ENCODE measurements at regions not wholly inside any gene's neighbourhood (a gene's known extent, or its start where the extent isn't known, plus 50 kb on each side); places are given as distances from the start of the nearest gene placed in this dataset.

GRCh38 chr10:128712661-128713400 is 586.6 kb upstream of the MKI67 start:
- no peak for DNase-seq (ENCODE audit: low spot score)

- DNase-seq (ENCODE audit: low spot score): no peak
Measured at GRCh38 chr10:128713471-128713870, 587.2 kb upstream of the MKI67 start.

GRCh38 chr10:128713874-128714570 is 587.8 kb upstream of the MKI67 start:
- no peak for DNase-seq (ENCODE audit: low spot score)

- no peak for DNase-seq (ENCODE audit: low spot score)
Measured at GRCh38 chr10:128714644-128715415, 588.6 kb upstream of the MKI67 start.

- DNase-seq (ENCODE audit: low spot score): no peak
Measured at GRCh38 chr10:128716181-128716580, 590.0 kb upstream of the MKI67 start.

GRCh38 chr10:128721963-128722445 is 595.8 kb upstream of the MKI67 start:
- no peak for DNase-seq (ENCODE audit: low spot score)

- no peak for DNase-seq (ENCODE audit: low spot score)
Measured at GRCh38 chr10:128722947-128723346, 596.7 kb upstream of the MKI67 start.

GRCh38 chr10:128723631-128724205 is 597.5 kb upstream of the MKI67 start:
- no peak for DNase-seq (ENCODE audit: low spot score)

GRCh38 chr10:128725531-128725930 is 599.3 kb upstream of the MKI67 start:
- DNase-seq (ENCODE audit: low spot score): no peak

GRCh38 chr10:128727114-128727513 is 600.9 kb upstream of the MKI67 start:
- DNase-seq (ENCODE audit: low spot score): no peak

- DNase-seq (ENCODE audit: low spot score): no peak
Measured at GRCh38 chr10:128729910-128730420, 603.7 kb upstream of the MKI67 start.

- no peak for DNase-seq (ENCODE audit: low spot score)
Measured at GRCh38 chr10:128730922-128731321, 604.7 kb upstream of the MKI67 start.

- no peak for DNase-seq (ENCODE audit: low spot score)
Measured at GRCh38 chr10:128734161-128734560, 607.9 kb upstream of the MKI67 start.

GRCh38 chr10:128734734-128735133 is 608.5 kb upstream of the MKI67 start:
- no peak for DNase-seq (ENCODE audit: low spot score)

GRCh38 chr10:128735996-128736395 is 609.8 kb upstream of the MKI67 start:
- no peak for DNase-seq (ENCODE audit: low spot score)

- DNase-seq (ENCODE audit: low spot score): no peak
Measured at GRCh38 chr10:128738386-128738915, 612.2 kb upstream of the MKI67 start.

- DNase-seq (ENCODE audit: low spot score): no peak
Measured at GRCh38 chr10:128739930-128740329, 613.7 kb upstream of the MKI67 start.

- DNase-seq (ENCODE audit: low spot score): no peak
Measured at GRCh38 chr10:128741180-128741579, 615.0 kb upstream of the MKI67 start.

GRCh38 chr10:128741680-128742079 is 615.5 kb upstream of the MKI67 start:
- DNase-seq (ENCODE audit: low spot score): no peak

GRCh38 chr10:128744092-128744491 is 617.9 kb upstream of the MKI67 start:
- peak; percentile 13 for DNase-seq (ENCODE audit: low spot score)

GRCh38 chr10:128744811-128745305 is 618.6 kb upstream of the MKI67 start:
- no peak for DNase-seq (ENCODE audit: low spot score)
